HG03025 (cell line): ENCODE measurements at regions not wholly inside any gene's neighbourhood (a gene's known extent, or its start where the extent isn't known, plus 50 kb on each side); places are given as distances from the start of the nearest gene placed in this dataset.
"Not testable (repeated sequence)": the region's sequence is repeated elsewhere in the genome, so short reads cannot be mapped to it uniquely, and the experiment has no call there.

ENCODE experiments used
- ATAC-seq: cut with Tn5 transposase; IDR thresholded peaks from one replicate; pipeline ENCODE4 v1.9.1; 2021; ENCODE audit warnings: mild to moderate bottlenecking, moderate library complexity; ENCODE audit not compliant: unreplicated experiment, low FRiP score

DNA sequence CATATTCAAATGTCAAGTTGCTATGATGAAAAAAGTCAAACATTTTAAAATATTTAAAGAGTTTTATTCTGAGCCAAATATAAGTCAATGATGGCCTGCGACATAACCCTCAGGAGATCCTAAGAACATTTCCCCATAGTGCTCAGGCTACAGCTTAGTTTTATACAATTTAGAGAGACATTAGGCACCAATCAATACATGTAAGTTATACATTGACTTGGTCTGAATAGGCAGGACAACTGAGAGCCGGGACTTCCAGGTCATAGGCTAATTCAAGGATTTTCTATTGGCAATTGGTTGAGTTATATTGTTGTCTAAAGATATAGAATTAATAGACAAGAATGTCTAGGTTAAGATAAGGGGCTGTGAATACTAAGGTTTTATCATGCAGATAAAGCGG is 64.5 kb downstream of the UGT2B28 start:
- not testable (repeated sequence) for ATAC-seq

GRCh38 chr4:69348746-69349145 is 68.5 kb downstream of the UGT2B28 start:
- not testable (repeated sequence) for ATAC-seq

DNA sequence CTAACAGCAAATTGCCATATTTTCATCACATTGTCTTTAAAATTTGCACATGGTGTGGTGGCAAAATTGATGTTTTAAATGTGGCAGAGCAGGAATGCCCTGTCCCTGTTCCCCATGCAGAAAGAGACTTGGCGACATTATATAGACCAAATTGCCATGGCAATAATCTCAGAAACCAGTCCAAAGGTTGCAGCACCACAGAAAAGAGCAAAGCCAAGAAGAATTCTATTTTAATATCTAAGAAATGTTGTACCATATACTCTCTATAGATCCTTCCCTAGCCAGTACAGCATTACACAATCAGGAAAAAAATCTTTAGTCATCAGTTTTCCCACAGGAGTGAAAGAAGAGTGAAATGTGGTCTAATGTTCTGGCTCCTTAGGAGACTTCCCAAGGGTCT is 80.0 kb downstream of the UGT2B28 start:
- ATAC-seq, result no peak

DNA sequence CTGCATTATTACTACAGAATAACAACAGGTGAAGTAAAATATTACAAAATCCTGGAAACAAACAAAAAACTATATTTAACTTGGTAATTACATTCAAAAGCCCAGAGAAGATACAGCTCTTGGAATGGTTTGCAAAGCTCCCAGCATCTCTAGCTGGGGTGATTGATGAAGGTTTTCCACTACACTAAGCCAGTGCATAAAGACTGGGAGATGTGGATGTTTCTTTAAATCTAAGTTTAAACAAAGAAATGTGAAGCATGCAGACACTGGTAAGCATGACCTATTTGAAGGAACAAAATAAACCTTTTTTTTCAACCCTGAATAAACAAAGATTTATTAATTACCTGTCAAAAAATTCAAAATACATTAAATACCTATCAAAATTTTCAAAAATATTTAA is 80.5 kb downstream of the UGT2B28 start:
- ATAC-seq, result not testable (repeated sequence)

- peak; percentile 72 for ATAC-seq
Measured at GRCh38 chr4:69362351-69362750, 82.1 kb downstream of the UGT2B28 start.

DNA sequence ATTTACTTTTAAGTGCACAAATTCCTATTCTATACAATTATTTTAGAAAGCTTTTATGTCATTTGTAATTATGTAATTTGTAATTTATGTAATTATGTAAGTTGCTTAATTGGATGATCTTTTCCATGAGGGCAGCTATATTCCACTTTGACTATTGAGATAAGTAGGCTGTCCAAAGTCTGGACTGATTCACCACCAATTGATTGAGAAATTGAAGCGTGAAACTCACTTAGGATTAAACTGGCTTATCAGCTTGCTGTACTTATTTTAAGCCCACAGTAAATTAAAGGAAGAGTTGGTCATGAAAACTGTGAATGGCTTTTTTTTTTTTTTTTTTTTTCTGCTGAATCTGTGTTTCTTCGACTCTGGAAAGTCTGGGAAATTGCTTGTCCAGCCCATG is 87.4 kb downstream of the UGT2B28 start:
- not testable (repeated sequence) for ATAC-seq

DNA sequence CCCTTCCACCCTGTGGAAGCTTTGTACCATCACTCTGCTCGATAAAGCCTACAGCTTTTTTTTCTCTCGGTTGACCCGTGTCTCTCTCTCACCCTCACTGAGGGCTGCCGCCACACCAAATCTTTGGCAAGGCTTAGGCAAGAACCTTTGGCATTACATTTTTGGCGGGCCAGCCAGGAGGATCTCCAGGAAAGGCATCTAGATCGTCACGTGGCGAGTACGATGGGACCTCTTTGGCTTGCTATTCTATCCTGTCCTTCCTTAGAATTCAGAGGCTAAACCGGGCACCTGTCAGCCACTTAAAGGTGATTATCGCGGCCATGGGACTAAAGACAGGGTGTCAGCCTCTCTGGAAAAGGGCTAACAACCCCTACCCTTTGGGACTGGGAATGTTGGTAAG is 96.2 kb downstream of the UGT2B28 start:
- ATAC-seq, result no peak

GRCh38 chr4:69377562-69377961 is 97.3 kb downstream of the UGT2B28 start:
- ATAC-seq, result no peak

DNA sequence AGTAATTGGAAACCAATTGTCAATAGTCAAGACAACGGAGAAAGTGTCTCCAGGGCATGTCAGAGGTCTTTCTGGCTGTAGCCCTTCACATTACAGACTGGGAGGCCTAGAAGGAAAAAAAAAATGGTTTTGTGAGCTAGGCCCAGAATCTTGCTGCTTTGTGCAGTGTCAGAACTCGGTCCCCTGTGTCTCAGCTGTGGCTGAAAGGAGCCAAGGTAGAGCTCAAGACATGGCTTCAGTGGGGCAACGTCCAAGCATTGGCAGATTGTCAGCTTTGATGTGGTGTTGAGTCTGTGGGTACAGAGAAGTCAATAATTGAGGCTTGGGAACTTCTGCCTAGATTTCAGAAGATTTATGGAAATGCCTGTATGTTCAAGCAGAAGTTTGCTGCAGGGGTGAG is 103.0 kb downstream of the UGT2B28 start:
- no peak for ATAC-seq

DNA sequence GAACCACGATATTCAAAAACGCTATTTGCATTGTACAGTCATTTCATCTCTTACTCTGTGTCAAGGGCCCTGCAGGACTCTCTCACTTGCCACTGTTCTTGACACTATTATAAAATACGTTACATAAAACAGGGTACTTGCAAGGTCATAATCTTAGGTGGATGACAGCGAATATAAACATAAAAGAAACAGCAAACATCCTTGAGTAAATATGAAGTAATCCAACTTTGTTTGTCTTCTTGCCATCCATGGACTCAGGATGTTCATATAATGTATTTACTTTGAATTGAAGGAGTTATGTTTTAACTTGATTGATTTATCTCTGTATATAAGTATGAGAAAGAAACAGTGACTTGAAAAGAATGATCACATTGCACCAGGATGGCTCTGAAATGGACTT is 106.6 kb downstream of the UGT2B4 start:
- ATAC-seq, result not testable (repeated sequence)

- no peak for ATAC-seq
Measured at GRCh38 chr4:69408451-69408850, 87.3 kb downstream of the UGT2B4 start.

- not testable (repeated sequence) for ATAC-seq
Measured at GRCh38 chr4:69411981-69412380, 83.7 kb downstream of the UGT2B4 start.

GRCh38 chr4:69424722-69425121 is 71.0 kb downstream of the UGT2B4 start:
- ATAC-seq, result not testable (repeated sequence)
